Mesendoderm (in vitro differentiated cells): ENCODE measurements at regions not wholly inside any gene's neighbourhood (a gene's known extent, or its start where the extent isn't known, plus 50 kb on each side); places are given as distances from the start of the nearest gene placed in this dataset.
"Not testable (repeated sequence)": the region's sequence is repeated elsewhere in the genome, so short reads cannot be mapped to it uniquely, and the experiment has no call there.

Experiments used
- DNase-seq: peaks from one replicate; pipeline ENCODE4 v3.0.0; 2013
- H2AK5ac ChIP-seq: 2 replicates; pipeline ENCODE4 v1.6.1; 2013; ENCODE audit warnings: low read length, inconsistent platforms
- H2BK120ac ChIP-seq: 2 replicates; pipeline ENCODE4 v1.6.1; 2013; ENCODE audit warnings: low read depth, mild to moderate bottlenecking, low read length, moderate library complexity, mixed read lengths
- H2BK15ac ChIP-seq: replicated peaks from 2 replicates; pipeline ENCODE4 v1.6.1; 2013; ENCODE audit warnings: low read depth, mild to moderate bottlenecking, moderate library complexity
- H2BK5ac ChIP-seq: 2 replicates; pipeline ENCODE4 v1.6.1; 2013; ENCODE audit warnings: low read length, inconsistent platforms
- H3K18ac ChIP-seq: 2 replicates; pipeline ENCODE4 v1.6.1; 2013; ENCODE audit warnings: mild to moderate bottlenecking, low read length, mixed read lengths
- H3K23ac ChIP-seq: one replicate; pipeline ENCODE4 v1.6.1; 2013; ENCODE audit warnings: low read length
- H3K27ac ChIP-seq: 2 replicates; pipeline ENCODE4 v1.5.1; 2013; ENCODE audit warnings: low read depth, mild to moderate bottlenecking, inconsistent platforms, low read length, moderate library complexity
- H3K27me3 ChIP-seq: 2 replicates; pipeline ENCODE4 v1.6.1; 2013; ENCODE audit warnings: low read length, control low read depth, mild to moderate bottlenecking, inconsistent platforms; ENCODE audit not compliant: insufficient read depth, poor library complexity
- H3K36me3 ChIP-seq: 2 replicates; pipeline ENCODE4 v1.6.1; 2013; ENCODE audit warnings: low read length, inconsistent platforms; ENCODE audit not compliant: control insufficient read depth, insufficient read depth
- H3K4ac ChIP-seq: one replicate; pipeline ENCODE4 v1.6.1; 2013; ENCODE audit warnings: low read depth, mild to moderate bottlenecking, low read length, moderate library complexity
- H3K4me1 ChIP-seq: 2 replicates; pipeline ENCODE4 v1.6.1; 2013; ENCODE audit warnings: low read depth, low read length, inconsistent platforms; ENCODE audit not compliant: control insufficient read depth
- H3K4me2 ChIP-seq: 2 replicates; pipeline ENCODE4 v1.6.1; 2013; ENCODE audit warnings: low read length
- H3K4me3 ChIP-seq: 2 replicates; pipeline ENCODE4 v1.5.1; 2013; ENCODE audit warnings: mild to moderate bottlenecking, low read length
- H3K56ac ChIP-seq: one replicate; pipeline ENCODE4 v1.6.1; 2013; ENCODE audit warnings: low read length
- H3K79me1 ChIP-seq: 2 replicates; pipeline ENCODE4 v1.6.1; 2013; ENCODE audit warnings: low read length, inconsistent platforms
- H3K79me2 ChIP-seq: 2 replicates; pipeline ENCODE4 v1.6.1; 2013; ENCODE audit warnings: mild to moderate bottlenecking, low read length; ENCODE audit not compliant: control insufficient read depth, insufficient read depth
- H3K9ac ChIP-seq: 2 replicates; pipeline ENCODE4 v1.6.1; 2013; ENCODE audit warnings: low read length, inconsistent platforms
- H4K5ac ChIP-seq: one replicate; pipeline ENCODE4 v1.6.1; 2013; ENCODE audit warnings: low read length
- H4K8ac ChIP-seq: one replicate; pipeline ENCODE4 v1.6.1; 2013; ENCODE audit warnings: low read depth, mild to moderate bottlenecking, control low read depth, low read length, moderate library complexity
- WGBS: extraction: QIAGEN DNeasy Blood & Tissue Kit; methylation state at CpG from one replicate; pipeline ENCODE4 v1.1.7; 2013; ENCODE audit warnings: low lambda C conversion rate, missing lambda C conversion rate; ENCODE audit not compliant: insufficient coverage; ENCODE audit errors: extremely low coverage; 5-methylcytosine and 5-hydroxymethylcytosine counted together

DNA sequence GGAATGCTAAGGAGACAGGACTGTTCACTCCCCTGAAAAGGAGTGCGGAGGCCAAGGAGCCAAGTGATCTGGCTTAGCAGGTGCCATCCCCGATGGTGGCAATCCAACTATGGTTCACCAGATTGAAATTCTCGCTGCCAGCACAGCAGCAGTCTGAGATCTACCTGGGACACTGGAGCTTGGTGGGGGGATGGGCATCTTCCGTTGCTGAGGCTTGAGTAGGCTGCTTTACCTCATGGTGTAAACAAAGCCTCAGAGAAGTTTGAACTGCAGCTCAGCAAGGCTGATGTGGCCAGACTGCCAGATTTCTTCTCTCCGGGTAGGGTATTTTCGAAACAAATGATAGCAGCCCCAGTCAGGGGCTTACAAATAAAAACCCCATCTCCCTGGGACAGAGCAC, 95.6 kb upstream of the HSFY2 start:
- not testable (repeated sequence) for H3K4me3 ChIP-seq, H3K4ac ChIP-seq, H3K4me1 ChIP-seq, H2BK120ac ChIP-seq, H3K27ac ChIP-seq, H3K79me1 ChIP-seq, H2BK5ac ChIP-seq, DNase-seq, H4K5ac ChIP-seq, H3K56ac ChIP-seq, H3K27me3 ChIP-seq, H3K23ac ChIP-seq, H2AK5ac ChIP-seq, H3K79me2 ChIP-seq, H3K9ac ChIP-seq, H2BK15ac ChIP-seq, H4K8ac ChIP-seq, H3K36me3 ChIP-seq, H3K4me2 ChIP-seq, H3K18ac ChIP-seq
- WGBS: no CpG with 5 or more reads among the region's 6 CpGs

GRCh38 chrY:18866887-18867551, 93.5 kb upstream of the HSFY2 start:
- WGBS: no CpG with 5 or more reads among the region's 3 CpGs
- not testable (repeated sequence) for DNase-seq, H3K9ac ChIP-seq, H3K18ac ChIP-seq, H3K79me1 ChIP-seq, H3K56ac ChIP-seq, H3K4ac ChIP-seq, H3K27ac ChIP-seq, H2AK5ac ChIP-seq, H2BK5ac ChIP-seq, H2BK120ac ChIP-seq, H3K79me2 ChIP-seq, H2BK15ac ChIP-seq, H3K4me1 ChIP-seq, H3K4me3 ChIP-seq, H3K4me2 ChIP-seq, H4K8ac ChIP-seq, H3K36me3 ChIP-seq, H3K27me3 ChIP-seq, H3K23ac ChIP-seq, H4K5ac ChIP-seq

DNA sequence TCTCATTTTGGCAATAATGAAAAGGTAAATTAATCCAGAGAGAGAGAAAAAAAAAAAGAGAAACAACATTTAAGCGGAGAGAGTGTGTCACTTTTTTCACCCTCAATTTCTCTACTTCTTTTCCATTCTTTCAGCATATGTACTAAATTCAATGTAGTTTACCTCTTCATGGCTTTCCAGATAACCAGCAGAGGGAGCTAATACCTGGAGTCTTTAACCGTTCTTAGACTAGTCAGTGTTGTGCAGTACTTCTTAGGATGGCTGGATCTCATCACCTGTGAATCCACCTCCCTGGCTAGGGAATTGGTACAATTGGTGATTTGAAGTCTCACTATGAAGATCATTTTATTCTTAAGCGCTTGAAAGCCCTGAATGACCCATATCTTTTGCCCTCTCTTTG, 87.3 kb upstream of the HSFY2 start:
- no CpG with 5 or more reads among the region's 3 CpGs for WGBS
- not testable (repeated sequence) for H3K4me3 ChIP-seq, H3K79me1 ChIP-seq, H2AK5ac ChIP-seq, DNase-seq, H4K8ac ChIP-seq, H3K18ac ChIP-seq, H2BK120ac ChIP-seq, H2BK5ac ChIP-seq, H3K9ac ChIP-seq, H3K56ac ChIP-seq, H3K4me1 ChIP-seq, H3K36me3 ChIP-seq, H3K27me3 ChIP-seq, H3K23ac ChIP-seq, H2BK15ac ChIP-seq, H3K4ac ChIP-seq, H4K5ac ChIP-seq, H3K4me2 ChIP-seq, H3K27ac ChIP-seq, H3K79me2 ChIP-seq

DNA sequence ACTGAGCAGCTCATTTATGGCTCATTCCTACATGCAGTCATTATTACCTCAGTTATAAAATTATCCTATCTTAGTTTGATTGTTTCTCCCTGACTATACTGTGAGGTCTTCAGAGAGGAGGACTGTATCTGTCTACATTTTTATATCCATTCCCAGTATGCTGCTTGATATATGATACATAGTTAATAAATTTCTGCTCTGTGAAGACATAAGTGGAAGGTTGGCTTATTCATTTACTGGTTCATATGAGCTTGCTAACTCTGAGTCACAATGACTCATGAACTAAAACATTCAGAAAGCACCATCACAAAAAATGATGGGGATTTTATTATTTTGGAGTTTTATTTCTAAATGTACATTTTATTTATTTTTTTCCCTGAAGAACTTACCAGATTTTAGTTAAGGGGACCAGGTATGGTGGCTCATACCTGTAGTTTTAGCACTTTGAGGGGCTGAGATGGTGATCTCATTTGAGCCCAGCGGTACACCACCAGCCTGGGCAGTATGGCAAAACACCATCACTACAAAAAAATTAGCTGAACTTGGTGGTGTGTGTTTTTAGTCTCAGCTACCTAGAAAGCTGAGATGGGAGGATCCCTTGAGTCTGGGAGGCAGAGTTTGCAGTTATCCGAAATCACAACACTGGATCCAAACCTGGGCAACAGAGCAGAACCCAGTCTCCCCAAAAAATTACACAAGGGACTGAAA, 85.1 kb upstream of the HSFY2 start:
- H3K9ac ChIP-seq, H3K27ac ChIP-seq, H3K56ac ChIP-seq, H3K79me2 ChIP-seq, H4K8ac ChIP-seq, H4K5ac ChIP-seq, H2BK15ac ChIP-seq, H3K18ac ChIP-seq, H3K4me2 ChIP-seq, H3K4me1 ChIP-seq, H3K4ac ChIP-seq, DNase-seq, H2BK5ac ChIP-seq, H2BK120ac ChIP-seq, H3K23ac ChIP-seq, H3K36me3 ChIP-seq, H2AK5ac ChIP-seq, H3K4me3 ChIP-seq, H3K79me1 ChIP-seq, H3K27me3 ChIP-seq: not testable (repeated sequence)
- WGBS: no CpG with 5 or more reads among the region's 2 CpGs

DNA sequence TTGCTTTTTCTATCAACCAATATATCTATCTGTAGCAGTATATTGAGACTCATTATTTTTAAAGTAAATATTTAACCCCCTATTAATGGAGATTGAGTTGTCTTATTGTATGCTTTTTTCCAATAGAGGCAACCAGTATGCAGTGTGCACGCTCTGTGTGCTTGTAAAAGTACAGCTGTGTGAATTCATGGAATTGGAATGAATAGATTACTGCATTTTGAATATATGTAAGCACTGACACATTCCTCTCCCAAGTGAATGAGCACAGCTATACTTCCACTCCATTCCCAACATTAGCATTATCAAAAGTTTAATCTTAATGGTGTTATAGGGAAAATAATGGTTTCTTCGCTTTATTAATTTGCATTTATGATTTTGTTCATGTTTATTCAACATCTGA, 81.6 kb upstream of the HSFY2 start:
- H3K4me3 ChIP-seq, H3K18ac ChIP-seq, H3K23ac ChIP-seq, H2AK5ac ChIP-seq, H2BK120ac ChIP-seq, H3K4me1 ChIP-seq, H2BK15ac ChIP-seq, H3K27ac ChIP-seq, H3K79me2 ChIP-seq, H2BK5ac ChIP-seq, H3K27me3 ChIP-seq, H3K9ac ChIP-seq, H3K56ac ChIP-seq, H4K5ac ChIP-seq, H3K4ac ChIP-seq, H3K4me2 ChIP-seq, H4K8ac ChIP-seq, H3K79me1 ChIP-seq, DNase-seq, H3K36me3 ChIP-seq: not testable (repeated sequence)
- no CpG with 5 or more reads among the region's 2 CpGs for WGBS

DNA sequence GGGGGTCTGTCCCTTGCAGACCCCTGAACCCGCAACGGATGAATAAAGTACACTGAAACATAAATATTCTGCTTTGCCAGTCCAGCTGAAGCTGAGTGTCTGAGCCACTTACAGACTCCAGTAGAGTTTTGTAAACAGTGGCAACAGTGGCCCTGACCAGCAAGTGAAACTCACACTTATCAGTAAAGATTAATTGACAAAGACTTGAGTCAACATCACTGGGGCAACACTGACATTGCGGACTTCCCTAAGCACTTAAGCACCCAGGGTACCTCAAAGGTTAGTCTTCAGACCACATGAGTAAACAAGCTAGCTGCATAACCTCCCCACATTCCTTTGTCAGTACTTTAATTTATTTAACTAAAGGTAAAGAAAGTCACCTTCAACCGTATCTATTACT, 79.8 kb upstream of the HSFY2 start:
- H3K9ac ChIP-seq, H2BK120ac ChIP-seq, H3K56ac ChIP-seq, H3K36me3 ChIP-seq, H2AK5ac ChIP-seq, H2BK5ac ChIP-seq, H3K4me1 ChIP-seq, H3K4ac ChIP-seq, H3K27ac ChIP-seq, H3K23ac ChIP-seq, H3K79me2 ChIP-seq, H3K18ac ChIP-seq, H4K5ac ChIP-seq, DNase-seq, H3K27me3 ChIP-seq, H3K4me3 ChIP-seq, H3K79me1 ChIP-seq, H4K8ac ChIP-seq, H3K4me2 ChIP-seq, H2BK15ac ChIP-seq: not testable (repeated sequence)
- WGBS: no CpG with 5 or more reads among the region's 4 CpGs
